Glomerular visceral epithelial cell (primary cell): ENCODE measurements at regions not wholly inside any gene's neighbourhood (a gene's known extent, or its start where the extent isn't known, plus 50 kb on each side); places are given as distances from the start of the nearest gene placed in this dataset.
"Not testable (repeated sequence)": the region's sequence is repeated elsewhere in the genome, so short reads cannot be mapped to it uniquely, and the experiment has no call there.

Experiments
- DNase-seq: peaks from one replicate; pipeline ENCODE4 v3.0.0-alpha.2; 2016; ENCODE audit errors: extremely low spot score

DNA sequence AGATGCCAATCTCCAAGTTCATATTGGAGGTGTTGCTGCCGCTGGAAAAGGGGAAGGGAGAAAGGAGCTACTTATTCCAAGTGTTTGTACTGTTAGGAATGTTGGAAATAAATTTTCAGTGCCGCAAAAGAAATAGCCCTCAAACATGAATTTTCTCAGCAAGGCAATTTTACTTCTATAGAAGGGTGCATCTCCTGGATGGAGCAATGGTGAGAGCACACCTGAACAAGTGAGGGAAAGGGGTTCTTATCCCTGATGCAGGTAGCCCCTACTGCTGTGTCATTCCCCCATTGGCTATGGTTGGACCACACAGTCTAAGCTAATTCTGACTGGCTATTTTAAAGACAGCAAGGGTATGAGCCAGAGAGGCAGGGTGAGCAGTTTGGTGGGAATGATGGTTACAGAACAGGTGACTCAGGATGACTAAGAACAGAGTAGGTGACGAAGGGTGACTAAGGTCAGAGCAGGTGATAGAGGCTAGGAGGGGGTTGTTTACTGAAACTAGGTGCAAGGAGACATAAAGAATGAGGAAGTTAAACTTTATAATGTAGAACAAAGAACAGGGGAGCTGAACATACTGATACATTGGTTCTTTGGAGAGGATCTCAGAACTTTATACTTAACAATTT, 503.5 kb downstream of the EDEM1 start:
- DNase-seq, result no peak

GRCh38 chr3:5692446-5692845, 504.9 kb downstream of the EDEM1 start:
- no peak for DNase-seq

DNA sequence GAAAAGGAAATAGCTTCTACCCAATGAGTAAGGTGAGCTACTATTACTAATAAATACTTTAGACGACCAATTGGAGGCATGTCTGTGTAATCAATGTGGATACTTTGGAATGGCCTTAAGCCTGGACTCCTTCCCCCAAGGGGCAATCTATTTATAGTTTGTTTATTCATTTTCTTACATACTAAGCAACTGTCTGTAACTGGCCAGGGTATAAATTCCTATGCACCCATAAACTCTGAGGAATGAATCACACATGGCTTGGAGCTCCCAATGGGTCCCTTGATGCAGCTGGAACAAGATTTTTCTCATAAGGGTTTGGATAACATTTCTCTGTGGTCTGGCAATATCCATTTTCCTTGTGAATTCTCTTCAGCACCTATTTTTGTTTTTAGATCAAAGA, 506.8 kb downstream of the EDEM1 start:
- DNase-seq, result no peak

GRCh38 chr3:5698851-5699250, 511.3 kb downstream of the EDEM1 start:
- DNase-seq, result no peak

- DNase-seq, result no peak
Measured at GRCh38 chr3:5699313-5699712, 511.8 kb downstream of the EDEM1 start.

GRCh38 chr3:5699811-5700210, 512.3 kb downstream of the EDEM1 start:
- no peak for DNase-seq

DNA sequence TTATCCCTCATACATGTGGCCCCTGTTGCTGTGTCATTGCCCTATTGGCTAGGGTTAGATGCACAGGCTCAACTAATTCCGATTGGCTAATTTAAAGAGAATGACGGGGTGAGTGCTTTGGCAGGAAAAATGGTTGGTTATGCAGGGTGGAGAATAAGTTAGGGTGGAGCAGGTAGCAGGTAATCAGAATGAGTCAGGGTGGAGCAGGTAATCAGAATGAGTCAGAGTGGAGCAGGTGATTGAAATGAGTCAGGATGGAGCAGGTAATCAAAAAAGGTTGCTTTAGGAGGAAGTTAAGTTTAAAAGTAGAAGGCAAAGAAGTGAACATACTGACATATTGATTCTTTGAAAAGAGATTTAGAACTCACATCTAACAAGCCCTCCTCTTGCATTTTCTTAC, 513.5 kb downstream of the EDEM1 start:
- DNase-seq, result not testable (repeated sequence)

- DNase-seq, result no peak
Measured at GRCh38 chr3:5707794-5708193, 520.3 kb downstream of the EDEM1 start.

DNA sequence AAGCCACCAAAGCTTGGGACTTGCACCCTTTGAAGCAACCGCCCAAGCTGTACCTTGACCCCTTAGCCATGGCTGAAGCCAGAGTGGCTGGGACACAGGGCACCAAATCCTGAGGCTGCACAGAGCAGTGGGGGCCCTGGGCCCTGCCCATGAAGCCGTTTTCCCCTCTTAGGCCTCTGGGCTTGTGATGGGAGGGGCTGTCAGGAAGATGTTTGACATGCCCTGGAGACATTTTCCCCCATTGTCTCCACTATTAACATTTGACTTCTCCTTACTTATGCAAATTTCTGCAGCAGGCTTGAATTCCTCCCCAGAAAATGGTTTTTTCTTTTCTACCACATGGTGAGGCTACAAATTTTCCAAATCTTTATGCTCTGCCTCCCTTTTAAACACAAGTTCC, 522.2 kb downstream of the EDEM1 start:
- DNase-seq, result no peak

DNA sequence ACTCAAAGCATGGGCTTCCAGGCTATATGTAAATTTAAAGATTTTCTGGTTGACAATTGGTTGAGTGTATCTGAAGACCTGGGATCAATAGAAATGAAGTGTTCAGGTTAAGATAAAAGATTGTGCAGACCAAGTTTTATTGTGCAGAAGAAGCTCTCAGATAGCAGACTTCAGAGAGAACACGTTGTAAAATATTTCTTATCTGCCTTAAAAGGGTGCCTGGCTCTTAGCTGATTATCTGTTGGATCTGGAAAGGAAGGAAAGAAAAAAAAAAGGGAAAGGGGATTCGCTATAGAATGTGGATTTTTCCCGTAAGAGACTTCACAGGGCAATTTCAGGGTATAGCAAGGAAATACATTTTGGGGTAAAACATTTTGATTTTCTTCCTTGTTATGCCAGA, 523.2 kb downstream of the EDEM1 start:
- no peak for DNase-seq

- DNase-seq, result no peak
Measured at GRCh38 chr3:5717254-5717653, 529.7 kb downstream of the EDEM1 start.

DNA sequence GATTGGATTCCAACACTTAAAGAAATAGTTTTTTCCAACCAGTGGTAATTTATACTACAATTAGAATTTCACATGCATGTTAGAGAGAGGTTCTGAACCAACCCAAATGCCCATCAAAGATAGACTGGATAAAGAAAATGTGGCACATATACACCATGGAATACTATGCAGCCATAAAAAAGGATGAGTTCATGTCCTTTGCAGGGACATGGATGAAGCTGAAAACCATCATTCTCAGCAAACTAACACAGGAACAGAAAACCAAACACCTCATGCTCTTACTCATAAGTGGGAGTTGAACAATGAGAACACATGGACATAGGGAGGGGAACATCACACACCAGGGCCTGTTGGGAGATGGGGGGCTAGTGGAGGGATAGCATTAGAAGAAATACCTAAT, 532.2 kb downstream of the EDEM1 start:
- DNase-seq, result not testable (repeated sequence)

- DNase-seq, result no peak
Measured at GRCh38 chr3:5725801-5726200, 538.3 kb downstream of the EDEM1 start.

GRCh38 chr3:5726621-5727020, 539.1 kb downstream of the EDEM1 start:
- no peak for DNase-seq

DNA sequence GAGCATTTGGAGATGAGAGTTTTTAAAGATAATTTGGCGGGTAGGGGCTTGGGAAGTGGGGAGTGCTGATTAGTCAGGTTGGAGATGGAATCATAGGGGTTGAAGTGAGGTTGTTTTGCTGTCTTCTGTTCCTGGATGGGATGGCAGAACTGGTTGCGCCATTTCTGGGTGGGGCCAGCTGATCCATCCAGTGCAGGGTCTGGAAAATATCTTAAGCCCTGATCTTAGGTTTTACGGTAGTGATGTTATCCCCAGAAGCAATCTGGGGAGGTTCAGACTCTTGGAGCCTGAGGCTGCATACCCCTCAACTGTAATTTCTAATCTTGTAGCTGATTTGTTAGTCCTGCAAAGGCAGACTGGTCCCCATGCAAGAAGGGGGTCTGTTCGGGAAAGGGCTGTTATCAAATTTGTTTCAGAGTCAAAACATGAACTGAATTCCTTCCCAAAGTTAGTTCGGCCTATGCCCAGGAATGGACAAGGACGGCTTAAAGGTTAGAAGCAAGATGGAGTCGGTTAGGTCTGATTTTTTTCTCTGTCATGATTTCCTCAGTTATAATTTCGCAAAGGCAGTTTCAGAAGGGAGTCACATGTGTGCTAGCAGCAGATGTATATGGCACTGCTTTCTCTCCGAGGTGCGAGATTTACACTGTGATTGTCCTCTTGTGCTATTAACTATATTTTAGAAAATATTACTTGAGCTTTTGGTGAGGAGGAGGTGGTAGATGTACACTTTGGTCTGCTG, 540.4 kb downstream of the EDEM1 start:
- no peak for DNase-seq

DNA sequence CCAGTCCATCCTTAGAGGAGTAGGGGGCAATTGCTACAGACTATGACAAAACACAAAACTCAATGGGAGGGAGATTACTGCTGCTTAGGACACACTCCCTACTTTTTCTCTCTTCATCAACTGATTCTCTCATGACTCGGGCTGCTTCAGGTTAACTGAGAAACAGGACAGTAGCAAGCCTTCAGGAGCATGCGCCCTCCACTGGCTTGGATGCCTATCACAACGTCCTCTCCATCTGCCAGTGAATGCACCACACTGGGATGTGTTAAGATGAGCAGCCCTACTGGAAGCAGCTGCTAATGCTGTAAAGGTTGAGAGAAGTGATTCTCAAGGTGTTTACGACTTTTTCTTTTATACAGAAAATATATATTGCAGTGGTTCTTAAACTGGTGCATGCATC, 542.3 kb downstream of the EDEM1 start:
- DNase-seq, result no peak

GRCh38 chr3:5731100-5731499, 543.6 kb downstream of the EDEM1 start:
- no peak for DNase-seq

GRCh38 chr3:5732081-5732480, 544.6 kb downstream of the EDEM1 start:
- DNase-seq, result no peak

- no peak for DNase-seq
Measured at GRCh38 chr3:5733995-5734394, 546.5 kb downstream of the EDEM1 start.

DNA sequence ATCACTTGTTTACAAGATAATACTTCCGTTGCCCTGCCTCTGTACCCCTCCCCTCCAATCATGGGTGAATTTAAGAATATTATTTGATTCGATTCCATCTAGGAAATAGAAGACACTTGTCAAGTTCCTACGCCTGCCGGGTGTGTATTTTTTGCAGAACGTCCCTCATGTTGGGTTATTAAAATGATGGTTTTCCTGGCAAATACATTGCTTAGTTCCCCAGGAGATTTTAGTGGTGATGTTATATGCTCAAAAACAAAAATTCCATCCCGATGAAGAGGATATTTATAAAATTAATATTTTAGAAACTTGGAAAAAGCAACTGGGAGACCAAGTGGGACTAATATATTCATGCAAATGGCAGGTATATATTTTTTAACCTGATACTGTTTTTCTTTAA, 548.4 kb downstream of the EDEM1 start:
- no peak for DNase-seq

GRCh38 chr3:5739299-5739935, 551.9 kb downstream of the EDEM1 start:
- DNase-seq, result no peak

DNA sequence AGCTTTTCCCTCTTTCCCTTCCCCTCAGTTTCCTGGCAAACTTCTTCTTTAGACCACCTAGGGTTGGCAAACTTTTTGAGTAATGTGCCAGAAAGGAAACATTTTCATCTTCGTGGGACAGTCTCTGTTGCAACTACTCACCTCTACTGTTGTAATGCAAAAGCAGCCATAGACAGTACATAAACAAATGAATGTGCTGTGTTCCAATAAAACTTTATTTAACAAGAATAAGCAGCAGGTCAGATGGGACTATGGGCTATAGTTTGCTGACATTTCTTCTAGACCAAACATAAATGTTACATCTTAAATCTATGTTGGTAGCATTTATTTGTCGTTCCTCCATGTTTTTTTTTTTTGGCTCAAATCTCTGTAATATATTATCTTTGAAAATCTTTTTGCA, 552.4 kb downstream of the EDEM1 start:
- DNase-seq, result no peak

GRCh38 chr3:5741017-5741416, 553.5 kb downstream of the EDEM1 start:
- DNase-seq, result no peak
